ENCODE measurements at regions not wholly inside any gene's neighbourhood (a gene's known extent, or its start where the extent isn't known, plus 50 kb on each side); places are given as distances from the start of the nearest gene placed in this dataset.
"Not testable (repeated sequence)": the region's sequence is repeated elsewhere in the genome, so short reads cannot be mapped to it uniquely, and the experiment has no call there.

DNA sequence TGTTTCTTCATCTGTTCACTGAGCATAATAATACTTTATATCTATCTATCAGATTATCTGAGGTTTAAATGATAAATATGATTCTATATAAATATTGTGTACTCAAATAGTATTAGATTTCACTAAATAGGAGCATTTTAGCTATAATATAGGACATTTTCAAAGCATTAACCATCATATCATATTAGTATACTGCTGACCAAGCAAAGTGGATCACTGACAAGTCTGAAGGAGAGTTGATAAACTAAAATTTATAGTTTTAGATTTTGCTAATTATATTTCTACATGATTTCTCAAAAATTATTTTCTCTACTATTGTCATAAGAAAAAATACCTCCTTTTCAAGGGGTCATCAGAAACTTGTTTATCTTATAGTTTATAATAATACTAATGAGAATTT, 937.8 kb upstream of the LRATD1 start:
- TF ChIP-seq, protein P1, sequence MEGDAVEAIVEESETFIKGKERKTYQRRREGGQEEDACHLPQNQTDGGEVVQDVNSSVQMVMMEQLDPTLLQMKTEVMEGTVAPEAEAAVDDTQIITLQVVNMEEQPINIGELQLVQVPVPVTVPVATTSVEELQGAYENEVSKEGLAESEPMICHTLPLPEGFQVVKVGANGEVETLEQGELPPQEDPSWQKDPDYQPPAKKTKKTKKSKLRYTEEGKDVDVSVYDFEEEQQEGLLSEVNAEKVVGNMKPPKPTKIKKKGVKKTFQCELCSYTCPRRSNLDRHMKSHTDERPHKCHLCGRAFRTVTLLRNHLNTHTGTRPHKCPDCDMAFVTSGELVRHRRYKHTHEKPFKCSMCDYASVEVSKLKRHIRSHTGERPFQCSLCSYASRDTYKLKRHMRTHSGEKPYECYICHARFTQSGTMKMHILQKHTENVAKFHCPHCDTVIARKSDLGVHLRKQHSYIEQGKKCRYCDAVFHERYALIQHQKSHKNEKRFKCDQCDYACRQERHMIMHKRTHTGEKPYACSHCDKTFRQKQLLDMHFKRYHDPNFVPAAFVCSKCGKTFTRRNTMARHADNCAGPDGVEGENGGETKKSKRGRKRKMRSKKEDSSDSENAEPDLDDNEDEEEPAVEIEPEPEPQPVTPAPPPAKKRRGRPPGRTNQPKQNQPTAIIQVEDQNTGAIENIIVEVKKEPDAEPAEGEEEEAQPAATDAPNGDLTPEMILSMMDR (IDR thresholded peaks at IDR 0.05; ENCODE audit: low read depth, low read length): no peak
- no peak overlapping the region for H3K4me3 ChIP-seq (ENCODE audit: low read depth, low read length)
- in situ Hi-C loops (cut with HindIII; ENCODE audit: low sequenced_read_pairs): no loop called here
- DNase-seq (ENCODE audit: low read depth, low spot score): no peak

DNA sequence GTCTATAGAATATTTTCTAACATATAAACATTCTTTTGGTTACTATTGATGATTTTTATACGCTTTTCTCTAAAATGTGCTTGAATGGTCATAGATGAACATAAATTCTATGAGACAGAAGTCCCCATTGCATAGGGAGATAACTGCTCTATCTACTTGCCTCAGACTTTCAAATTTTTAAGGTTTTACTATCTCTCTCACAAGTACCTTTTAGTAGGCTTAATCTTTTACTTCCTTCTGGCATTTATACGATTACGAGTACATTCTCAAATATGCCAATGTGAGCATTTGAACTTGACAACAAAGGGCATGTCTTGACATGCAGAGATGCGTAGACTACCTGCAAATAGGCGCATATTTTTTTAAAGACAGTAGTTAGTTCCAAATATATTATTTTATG, 935.9 kb upstream of the LRATD1 start:
- no peak overlapping the region for H3K4me3 ChIP-seq (ENCODE audit: low read depth, low read length)
- no peak for DNase-seq (ENCODE audit: low read depth, low spot score)
- TF ChIP-seq, protein P1 (IDR thresholded peaks at IDR 0.05; ENCODE audit: low read depth, low read length): no peak
- in situ Hi-C loops (cut with HindIII; ENCODE audit: low sequenced_read_pairs): no loop called here

DNA sequence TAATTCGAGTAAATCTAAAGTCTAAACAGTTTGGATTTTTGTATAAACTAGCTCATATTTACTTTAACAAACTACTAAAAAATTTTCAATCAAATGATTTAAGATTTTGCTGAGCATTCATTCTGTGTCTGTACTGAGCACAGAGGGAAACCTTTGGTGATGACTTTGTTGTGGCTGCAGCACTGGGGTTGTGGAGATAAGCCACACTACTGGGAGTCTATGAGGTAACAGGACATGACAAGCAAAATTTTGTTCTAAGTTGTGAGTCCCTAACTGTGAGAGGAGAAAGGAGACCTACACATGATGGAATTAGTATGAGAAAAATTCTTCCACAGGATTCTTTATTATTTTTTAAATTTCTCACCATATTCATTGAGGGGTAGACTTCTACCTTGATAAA, 933.7 kb upstream of the LRATD1 start:
- DNase-seq (ENCODE audit: low read depth, low spot score): no peak
- TF ChIP-seq, protein P1 (IDR thresholded peaks at IDR 0.05; ENCODE audit: low read depth, low read length): no peak
- in situ Hi-C loops (cut with HindIII; ENCODE audit: low sequenced_read_pairs): no loop called here
- no peak overlapping the region for H3K4me3 ChIP-seq (ENCODE audit: low read depth, low read length)

DNA sequence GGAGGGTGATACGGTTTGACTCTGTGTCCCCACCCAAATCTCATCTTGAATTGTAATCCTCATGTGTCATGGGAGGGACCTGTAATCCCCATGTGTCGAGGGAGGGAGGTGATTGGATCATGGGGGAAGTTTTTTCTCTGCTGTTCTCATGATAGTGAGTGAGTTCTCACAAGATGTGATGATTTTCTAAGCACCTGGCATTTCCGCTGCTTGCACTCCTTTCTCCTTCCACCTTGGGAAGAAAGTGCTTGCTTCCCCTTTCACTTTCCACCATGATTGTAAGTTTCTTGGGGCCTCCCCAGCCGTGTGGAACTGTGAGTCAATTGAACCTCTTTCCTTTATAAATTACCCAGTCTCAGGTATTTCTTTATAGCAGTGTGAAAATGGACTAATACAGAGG, 932.6 kb upstream of the LRATD1 start:
- H3K4me3 ChIP-seq (ENCODE audit: low read depth, low read length); DNase-seq (ENCODE audit: low read depth, low spot score); in situ Hi-C loops (cut with HindIII; ENCODE audit: low sequenced_read_pairs): not testable (repeated sequence)

DNA sequence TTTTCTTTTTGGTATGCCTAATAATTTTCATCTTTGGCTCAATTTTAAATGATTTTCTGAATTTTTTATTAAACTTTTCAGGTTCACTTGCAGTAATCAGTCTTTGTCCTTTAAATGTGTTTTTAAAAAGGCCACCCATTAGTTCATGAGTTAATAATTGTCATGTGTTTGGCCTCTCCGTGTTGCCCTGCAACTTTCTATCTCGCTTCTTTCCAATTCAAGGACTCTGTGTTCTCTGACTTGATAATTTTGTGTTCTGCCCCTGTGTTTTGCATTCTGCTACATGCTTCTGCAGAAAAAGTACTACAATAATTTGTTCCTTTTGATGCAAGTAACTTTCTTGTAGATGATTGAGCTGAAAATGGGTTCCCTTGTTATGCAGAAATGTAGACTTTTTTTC, 921.4 kb upstream of the LRATD1 start:
- no peak for DNase-seq (ENCODE audit: low read depth, low spot score)
- in situ Hi-C loops (cut with HindIII; ENCODE audit: low sequenced_read_pairs): no loop called here
- TF ChIP-seq, protein P1 (IDR thresholded peaks at IDR 0.05; ENCODE audit: low read depth, low read length): no peak
- H3K4me3 ChIP-seq (ENCODE audit: low read depth, low read length): no peak overlapping the region

DNA sequence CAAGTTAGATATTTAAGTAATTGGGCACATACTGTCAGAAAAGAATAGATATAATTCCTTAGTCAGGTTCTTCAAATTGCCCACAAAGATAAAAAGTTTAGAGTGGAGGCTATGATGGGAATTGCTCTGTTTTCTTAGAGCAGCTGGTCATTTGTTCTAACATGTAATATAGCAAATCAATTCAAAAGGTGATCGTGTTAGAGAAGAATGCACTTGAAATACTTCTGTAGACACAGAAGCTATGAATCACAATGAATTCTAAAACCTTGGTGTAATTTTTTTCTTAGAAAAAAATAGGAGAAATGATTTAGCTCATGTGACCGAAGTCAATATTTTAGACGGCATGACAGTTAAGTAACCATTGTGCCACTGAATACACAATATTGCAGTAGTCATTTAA, 918.1 kb upstream of the LRATD1 start:
- in situ Hi-C loops (cut with HindIII; ENCODE audit: low sequenced_read_pairs): no loop called here
- H3K4me3 ChIP-seq (ENCODE audit: low read depth, low read length): no peak overlapping the region
- no peak for DNase-seq (ENCODE audit: low read depth, low spot score)
- TF ChIP-seq, protein P1 (IDR thresholded peaks at IDR 0.05; ENCODE audit: low read depth, low read length): no peak

DNA sequence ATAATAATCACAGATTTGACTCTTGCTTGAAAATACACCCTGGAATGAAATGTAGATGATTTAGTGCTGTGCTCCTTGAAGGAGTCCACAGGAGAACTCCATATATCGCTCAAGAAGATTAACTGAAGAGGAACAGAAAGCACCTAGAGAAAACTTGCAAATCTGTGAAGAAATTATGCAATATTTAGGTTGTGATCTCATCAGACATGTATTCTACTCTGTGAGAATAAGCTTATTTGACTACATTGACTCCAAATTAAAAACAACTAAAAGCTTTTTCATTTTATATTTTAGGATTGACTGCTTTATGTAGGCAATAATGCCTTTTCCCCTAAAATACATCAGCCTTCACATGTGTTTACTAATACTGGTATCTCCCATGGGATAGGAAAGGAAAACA, 906.6 kb upstream of the LRATD1 start:
- TF ChIP-seq, protein P1 (IDR thresholded peaks at IDR 0.05; ENCODE audit: low read depth, low read length): no peak
- in situ Hi-C loops (cut with HindIII; ENCODE audit: low sequenced_read_pairs): no loop called here
- H3K4me3 ChIP-seq (ENCODE audit: low read depth, low read length): no peak overlapping the region
- DNase-seq (ENCODE audit: low read depth, low spot score): no peak

Measured in astrocyte of the spinal cord (primary cell).